Calu3 (cell line): ENCODE measurements at regions not wholly inside any gene's neighbourhood (a gene's known extent, or its start where the extent isn't known, plus 50 kb on each side); places are given as distances from the start of the nearest gene placed in this dataset.

ENCODE experiments used
- BruUV-seq: library from RNA; stranded (reverse); fragments of 400-500 nt; replicated peaks from 2 replicates; lab custom pipeline; 2021; lab: Mats Ljungman, UMichigan
- CTCF ChIA-PET: fragments of 300-600 bp; sonication (Branson Sonifier 250); formaldehyde crosslinking; loops from one replicate; lab custom pipeline; 2022; ENCODE audit warnings: antibody characterized with exemption; lab: Charles Lee
- DNase-seq: peaks from one replicate; pipeline ENCODE4 v3.0.0; 2022
- H3K27ac Mint-ChIP-seq: one replicate; pipeline ENCODE4 v1.8.0; 2022; ENCODE audit warnings: mixed read lengths; ENCODE audit not compliant: unreplicated experiment
- H3K27me3 Mint-ChIP-seq: one replicate; pipeline ENCODE4 v1.8.0; 2022; ENCODE audit warnings: mixed read lengths; ENCODE audit not compliant: unreplicated experiment
- H3K36me3 Mint-ChIP-seq: one replicate; pipeline ENCODE4 v1.8.0; 2022; ENCODE audit warnings: mild to moderate bottlenecking, moderate library complexity, mixed read lengths; ENCODE audit not compliant: insufficient read depth, unreplicated experiment
- H3K4me1 Mint-ChIP-seq: one replicate; pipeline ENCODE4 v1.8.0; 2022; ENCODE audit warnings: mild to moderate bottlenecking, low read depth, mixed read lengths; ENCODE audit not compliant: unreplicated experiment
- H3K4me3 Mint-ChIP-seq: one replicate; pipeline ENCODE4 v1.8.0; 2022; ENCODE audit warnings: mild to moderate bottlenecking, low read depth, moderate library complexity, mixed read lengths; ENCODE audit not compliant: unreplicated experiment
- H3K9me3 Mint-ChIP-seq: one replicate; pipeline ENCODE4 v1.8.0; 2022; ENCODE audit warnings: low read depth, mixed read lengths; ENCODE audit not compliant: unreplicated experiment
- intact Hi-C: fragments of 100-400 bp; cut with micrococcal nuclease; formaldehyde crosslinking; loops from one replicate; pipeline ENCODE4 v1.10.0; 2022; ENCODE audit not compliant: unreplicated experiment
- TF ChIP-seq, protein P1 (sequence below): fragments of 200-600 bp; IDR thresholded peaks from one replicate; pipeline ENCODE4 v1.8.0; 2022; ENCODE audit warnings: antibody characterized with exemption; ENCODE audit not compliant: unreplicated experiment

DNA sequence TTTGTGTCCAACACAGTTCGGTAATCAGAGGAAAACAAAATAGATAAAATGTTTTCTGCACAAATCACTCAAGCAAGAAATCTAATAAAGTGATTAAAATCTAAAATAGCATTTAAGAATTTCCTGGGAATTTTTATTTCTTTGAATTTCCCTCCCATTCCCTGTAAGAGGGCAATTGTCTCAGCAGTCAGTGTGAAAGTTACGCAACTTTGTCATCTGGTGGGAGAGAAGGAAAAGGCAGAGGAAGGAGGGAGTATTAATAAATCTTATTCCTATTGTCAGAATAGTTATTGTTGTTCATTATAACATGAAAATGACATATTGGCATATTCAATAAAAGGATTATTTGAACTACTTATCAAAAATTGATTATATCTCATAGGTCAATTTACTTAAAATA lies 464.9 kb downstream of the PRKD1 start:
- TF ChIP-seq, protein P1, sequence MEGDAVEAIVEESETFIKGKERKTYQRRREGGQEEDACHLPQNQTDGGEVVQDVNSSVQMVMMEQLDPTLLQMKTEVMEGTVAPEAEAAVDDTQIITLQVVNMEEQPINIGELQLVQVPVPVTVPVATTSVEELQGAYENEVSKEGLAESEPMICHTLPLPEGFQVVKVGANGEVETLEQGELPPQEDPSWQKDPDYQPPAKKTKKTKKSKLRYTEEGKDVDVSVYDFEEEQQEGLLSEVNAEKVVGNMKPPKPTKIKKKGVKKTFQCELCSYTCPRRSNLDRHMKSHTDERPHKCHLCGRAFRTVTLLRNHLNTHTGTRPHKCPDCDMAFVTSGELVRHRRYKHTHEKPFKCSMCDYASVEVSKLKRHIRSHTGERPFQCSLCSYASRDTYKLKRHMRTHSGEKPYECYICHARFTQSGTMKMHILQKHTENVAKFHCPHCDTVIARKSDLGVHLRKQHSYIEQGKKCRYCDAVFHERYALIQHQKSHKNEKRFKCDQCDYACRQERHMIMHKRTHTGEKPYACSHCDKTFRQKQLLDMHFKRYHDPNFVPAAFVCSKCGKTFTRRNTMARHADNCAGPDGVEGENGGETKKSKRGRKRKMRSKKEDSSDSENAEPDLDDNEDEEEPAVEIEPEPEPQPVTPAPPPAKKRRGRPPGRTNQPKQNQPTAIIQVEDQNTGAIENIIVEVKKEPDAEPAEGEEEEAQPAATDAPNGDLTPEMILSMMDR, result no peak
- Mint-ChIP-seq H3K9me3 (no peaks in the 10 kb centered on the region), H3K4me1 (no peaks in the 10 kb centered on the region), H3K27ac (no peak overlapping the region), H3K36me3 (no peaks in the 10 kb centered on the region), H3K27me3 (no peaks in the 10 kb centered on the region), H3K4me3 (no peak overlapping the region)
- BruUV-seq, result no TSS peak
- intact Hi-C loops, result no loop called here
- DNase-seq, result no peak
- CTCF ChIA-PET, result no interaction called here

DNA sequence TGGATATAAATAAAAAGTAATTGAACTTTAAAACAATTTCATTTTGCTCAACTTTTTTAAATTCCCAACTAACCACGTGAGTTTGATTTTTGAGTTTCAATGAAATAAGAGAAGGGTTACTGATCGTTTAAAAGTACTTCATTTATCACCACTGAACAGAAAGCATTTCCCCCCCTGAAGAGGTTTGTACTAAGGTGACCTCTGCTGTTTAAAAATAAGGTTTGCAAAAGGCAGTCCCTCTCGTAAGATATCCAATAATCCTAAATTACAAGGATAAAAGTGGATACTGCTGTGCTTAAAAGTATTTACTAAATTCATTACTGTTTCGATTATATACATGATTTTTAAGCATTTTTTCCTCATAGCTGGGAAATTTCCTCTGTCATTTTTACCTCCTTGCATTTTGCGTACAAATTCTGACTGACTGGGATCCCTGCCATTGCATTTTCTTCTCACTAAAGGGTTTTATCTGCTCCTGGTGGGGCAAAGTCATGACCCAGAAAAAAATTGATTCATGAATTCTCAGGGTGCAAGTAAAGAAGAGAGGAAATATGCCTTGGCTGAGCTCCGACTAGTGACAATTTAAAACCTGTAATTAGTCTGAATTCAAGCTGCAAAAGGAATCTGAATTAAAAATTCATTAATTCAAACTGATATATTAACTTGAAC lies 463.8 kb downstream of the PRKD1 start:
- intact Hi-C loops, result no loop called here
- Mint-ChIP-seq H3K27me3 (no peaks in the 10 kb centered on the region), H3K36me3 (no peaks in the 10 kb centered on the region), H3K4me1 (no peaks in the 10 kb centered on the region), H3K9me3 (no peaks in the 10 kb centered on the region), H3K4me3 (no peak overlapping the region), H3K27ac (no peak overlapping the region)
- BruUV-seq, result no TSS peak
- TF ChIP-seq, protein P1, result no peak
- CTCF ChIA-PET, result no interaction called here
- DNase-seq, result no peak

- DNase-seq, result no peak
- Mint-ChIP-seq H3K36me3 (no peaks in the 10 kb centered on the region), H3K27ac (no peak overlapping the region), H3K4me3 (no peak overlapping the region), H3K9me3 (no peaks in the 10 kb centered on the region), H3K27me3 (no peaks in the 10 kb centered on the region), H3K4me1 (no peaks in the 10 kb centered on the region)
- intact Hi-C loops, result no loop called here
- CTCF ChIA-PET, result no interaction called here
- TF ChIP-seq, protein P1, result no peak
- no TSS peak for BruUV-seq
Observed at GRCh38 chr14:29465095-29465494, 462.6 kb downstream of the PRKD1 start.

GRCh38 chr14:29475641-29476040 lies 452.0 kb downstream of the PRKD1 start:
- TF ChIP-seq, protein P1, result no peak
- H3K27ac Mint-ChIP-seq, result no peak overlapping the region
- BruUV-seq, result no TSS peak

More at GRCh38 chr14:29475641-29476040, 452.0 kb downstream of the PRKD1 start:
- CTCF ChIA-PET, result no interaction called here
- Mint-ChIP-seq H3K27me3 (no peaks in the 10 kb centered on the region), H3K4me1 (no peaks in the 10 kb centered on the region), H3K4me3 (no peak overlapping the region), H3K9me3 (no peaks in the 10 kb centered on the region), H3K36me3 (no peaks in the 10 kb centered on the region)
- intact Hi-C loops, result no loop called here
- DNase-seq, result no peak
